ENCODE measurements at regions not wholly inside any gene's neighbourhood (a gene's known extent, or its start where the extent isn't known, plus 50 kb on each side); places are given as distances from the start of the nearest gene placed in this dataset.
"Not testable (repeated sequence)": the region's sequence is repeated elsewhere in the genome, so short reads cannot be mapped to it uniquely, and the experiment has no call there.

GRCh38 chr10:63052083-63052482 lies 81.0 kb upstream of the NRBF2 start:
- no peaks in the 10 kb centered on the region for H3K9me3 ChIP-seq (ENCODE audit: control insufficient read depth, insufficient read depth, low read depth, low read length)
- no peak overlapping the region for H3K4me3 ChIP-seq (ENCODE audit: low read depth, low read length)
- no peaks in the 10 kb centered on the region for H3K36me3 ChIP-seq (ENCODE audit: control insufficient read depth, insufficient read depth, low read length)
- no peak overlapping the region for H3K9ac ChIP-seq (ENCODE audit: low read length)
- no peaks in the 10 kb centered on the region for H3K27me3 ChIP-seq (ENCODE audit: control insufficient read depth, insufficient read depth, low read length)
- no peaks in the 10 kb centered on the region for H3K4me1 ChIP-seq (ENCODE audit: control insufficient read depth, insufficient read depth, low read length)
- H3K27ac ChIP-seq (ENCODE audit: low read depth, low read length), result no peak overlapping the region

DNA sequence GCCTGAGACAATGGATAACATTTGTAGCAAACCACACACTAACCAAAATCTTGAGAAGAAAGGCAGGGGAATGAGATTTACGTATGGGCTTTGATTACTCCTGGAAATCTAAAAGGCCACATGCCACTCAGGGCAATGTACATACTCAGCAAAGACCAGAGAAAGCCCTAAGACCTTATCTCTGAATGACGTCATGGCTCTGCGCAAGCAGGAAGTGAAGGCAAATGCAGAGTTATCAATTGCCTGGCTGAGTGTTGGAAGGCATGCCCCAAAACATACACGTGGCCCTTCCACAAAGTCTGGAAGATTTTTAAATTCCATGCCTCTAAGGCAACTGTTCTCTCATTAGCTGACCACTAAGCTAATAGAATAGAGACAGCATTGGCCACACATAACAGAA lies 90.9 kb upstream of the NRBF2 start:
- H3K4me3 ChIP-seq (ENCODE audit: low read depth, low read length), result no peak overlapping the region
- no peaks in the 10 kb centered on the region for H3K27me3 ChIP-seq (ENCODE audit: control insufficient read depth, insufficient read depth, low read length)

DNA sequence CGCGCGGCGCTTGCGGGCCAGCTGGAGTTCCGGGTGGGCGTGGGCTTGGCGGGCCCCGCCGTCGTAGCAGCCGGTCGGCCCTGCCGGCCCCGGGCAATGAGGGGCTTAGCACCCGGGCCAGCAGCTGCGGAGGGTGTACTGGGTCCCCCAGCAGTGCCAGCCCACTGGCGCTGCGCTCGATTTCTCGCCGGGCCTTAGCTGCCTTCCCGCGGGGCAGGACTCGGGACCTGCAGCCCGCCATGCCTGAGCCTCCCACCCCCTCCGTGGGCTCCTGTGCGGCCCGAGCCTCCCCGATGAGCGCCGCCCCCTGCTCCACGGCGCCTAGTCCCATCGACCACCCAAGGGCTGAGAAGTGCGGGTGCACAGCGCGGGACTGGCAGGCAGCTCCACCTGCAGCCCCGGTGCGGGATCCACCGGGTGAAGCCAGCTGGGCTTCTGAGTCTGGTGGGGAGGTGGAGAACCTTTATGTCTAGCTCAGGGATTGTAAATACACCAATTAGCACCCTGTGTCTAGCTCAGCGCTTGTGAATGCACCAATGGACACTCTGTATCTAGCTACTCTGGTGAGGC lies 99.4 kb upstream of the NRBF2 start:
- H3K27ac ChIP-seq (ENCODE audit: low read depth, low read length); H3K4me3 ChIP-seq (ENCODE audit: low read depth, low read length); H3K9ac ChIP-seq (ENCODE audit: low read length); H3K27me3 ChIP-seq (ENCODE audit: control insufficient read depth, insufficient read depth, low read length); H3K36me3 ChIP-seq (ENCODE audit: control insufficient read depth, insufficient read depth, low read length); H3K9me3 ChIP-seq (ENCODE audit: control insufficient read depth, insufficient read depth, low read depth, low read length); H3K4me1 ChIP-seq (ENCODE audit: control insufficient read depth, insufficient read depth, low read length): not testable (repeated sequence)

More for the DNA sequence above, 90.9 kb upstream of the NRBF2 start:
- H3K27ac ChIP-seq (ENCODE audit: low read depth, low read length), result no peak overlapping the region
- H3K9me3 ChIP-seq (ENCODE audit: control insufficient read depth, insufficient read depth, low read depth, low read length), result peaks cover 12% of the 10 kb centered on the region
- H3K36me3 ChIP-seq (ENCODE audit: control insufficient read depth, insufficient read depth, low read length), result no peaks in the 10 kb centered on the region
- H3K9ac ChIP-seq (ENCODE audit: low read length), result no peak overlapping the region
- H3K4me1 ChIP-seq (ENCODE audit: control insufficient read depth, insufficient read depth, low read length), result no peaks in the 10 kb centered on the region

DNA sequence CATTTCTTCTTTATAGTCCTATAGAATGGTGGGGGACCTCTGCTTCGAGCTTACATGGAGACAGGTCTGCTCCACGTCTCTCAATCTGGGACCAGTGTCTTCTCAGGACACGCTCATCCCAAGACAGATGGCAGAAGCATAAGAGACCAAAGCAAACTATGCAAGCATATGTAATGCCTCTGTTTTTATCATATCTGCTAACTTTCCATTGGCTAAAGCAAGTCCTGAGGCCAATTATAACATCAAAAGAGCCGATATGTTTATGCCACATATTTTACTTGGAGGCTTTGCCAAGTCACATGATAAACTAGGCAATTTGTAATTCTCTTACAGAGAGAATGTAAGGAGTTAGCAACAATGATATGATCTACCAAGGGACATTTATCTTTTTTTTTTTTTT lies 102.6 kb upstream of the NRBF2 start:
- Histone ChIP-seq H3K9ac (ENCODE audit: low read length) (no peak overlapping the region), H3K27me3 (ENCODE audit: control insufficient read depth, insufficient read depth, low read length) (no peaks in the 10 kb centered on the region)

DNA sequence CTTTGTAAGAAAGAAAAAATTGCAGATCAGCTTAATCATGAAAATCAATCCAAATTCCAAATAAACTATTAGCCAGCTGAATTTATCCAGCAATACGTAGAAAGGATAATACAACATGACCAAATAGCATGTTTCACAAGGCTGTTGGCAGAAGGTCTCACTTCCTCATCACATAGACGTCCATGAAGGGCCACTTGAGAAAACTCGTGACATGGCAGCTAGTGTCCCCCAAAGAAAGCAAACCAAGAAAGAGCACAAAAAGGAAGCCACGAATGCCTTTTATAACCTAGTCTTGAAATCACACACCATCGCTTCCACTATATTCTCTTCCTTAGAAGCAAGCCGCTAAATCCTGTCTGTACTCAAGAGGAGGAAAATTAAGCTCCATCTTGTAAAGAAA lies 105.6 kb upstream of the NRBF2 start:
- H3K27me3 ChIP-seq (ENCODE audit: control insufficient read depth, insufficient read depth, low read length), result no peaks in the 10 kb centered on the region
- no peaks in the 10 kb centered on the region for H3K9me3 ChIP-seq (ENCODE audit: control insufficient read depth, insufficient read depth, low read depth, low read length)
- no peak overlapping the region for H3K9ac ChIP-seq (ENCODE audit: low read length)
- H3K36me3 ChIP-seq (ENCODE audit: control insufficient read depth, insufficient read depth, low read length), result no peaks in the 10 kb centered on the region
- H3K4me3 ChIP-seq (ENCODE audit: low read depth, low read length), result no peak overlapping the region
- H3K27ac ChIP-seq (ENCODE audit: low read depth, low read length), result no peak overlapping the region
- H3K4me1 ChIP-seq (ENCODE audit: control insufficient read depth, insufficient read depth, low read length), result no peaks in the 10 kb centered on the region

More for the DNA sequence above, 102.6 kb upstream of the NRBF2 start:
- Histone ChIP-seq H3K36me3 (ENCODE audit: control insufficient read depth, insufficient read depth, low read length) (no peaks in the 10 kb centered on the region), H3K4me1 (ENCODE audit: control insufficient read depth, insufficient read depth, low read length) (no peaks in the 10 kb centered on the region), H3K9me3 (ENCODE audit: control insufficient read depth, insufficient read depth, low read depth, low read length) (peaks cover 4% of the 10 kb centered on the region; the same call in 1 of the 2 replicates), H3K27ac (ENCODE audit: low read depth, low read length) (no peak overlapping the region), H3K4me3 (ENCODE audit: low read depth, low read length) (no peak overlapping the region)

DNA sequence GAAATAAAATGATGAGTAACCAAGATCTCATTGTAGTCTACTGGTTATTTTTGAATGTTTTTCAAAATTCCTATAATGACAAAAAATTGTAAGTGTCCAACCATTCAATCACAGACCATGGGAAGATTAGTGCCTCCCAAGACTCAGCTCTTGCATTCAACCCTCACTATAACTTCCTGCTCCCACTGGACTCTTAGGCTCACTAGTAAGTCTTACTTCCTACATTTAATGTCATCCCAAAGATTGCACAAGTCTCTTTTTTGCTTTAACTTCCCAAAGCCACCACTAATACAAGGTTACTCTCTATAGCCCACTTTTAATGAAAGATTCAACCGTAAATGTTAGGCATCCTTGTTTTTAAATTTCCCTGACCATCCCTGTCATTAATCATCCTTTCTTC lies 111.9 kb upstream of the NRBF2 start:
- Histone ChIP-seq H3K4me3 (ENCODE audit: low read depth, low read length) (no peak overlapping the region), H3K36me3 (ENCODE audit: control insufficient read depth, insufficient read depth, low read length) (no peaks in the 10 kb centered on the region), H3K9me3 (ENCODE audit: control insufficient read depth, insufficient read depth, low read depth, low read length) (no peaks in the 10 kb centered on the region)

DNA sequence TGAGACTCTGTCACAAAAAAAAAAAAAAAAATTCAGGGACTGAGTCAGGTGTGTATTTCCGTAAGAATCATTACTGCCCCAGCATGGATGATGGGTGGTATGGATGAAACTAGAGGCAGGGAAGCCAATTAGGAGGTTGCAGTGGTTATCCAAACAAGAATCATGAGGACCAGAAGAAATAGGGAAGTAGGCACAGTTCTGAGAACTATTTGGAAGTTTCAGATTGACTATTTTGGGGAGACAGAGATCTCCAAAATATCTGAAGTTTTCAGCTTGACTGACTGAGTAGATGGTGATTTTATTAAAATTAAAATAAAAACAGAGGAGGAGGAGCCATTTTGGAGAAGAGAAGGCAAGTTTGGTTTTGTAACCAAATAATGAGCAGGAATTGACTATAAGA lies 119.4 kb upstream of the NRBF2 start:
- H3K9me3 ChIP-seq (ENCODE audit: control insufficient read depth, insufficient read depth, low read depth, low read length), result no peaks in the 10 kb centered on the region
- no peaks in the 10 kb centered on the region for H3K4me1 ChIP-seq (ENCODE audit: control insufficient read depth, insufficient read depth, low read length)
- H3K36me3 ChIP-seq (ENCODE audit: control insufficient read depth, insufficient read depth, low read length), result no peaks in the 10 kb centered on the region
- no peak overlapping the region for H3K27ac ChIP-seq (ENCODE audit: low read depth, low read length)
- H3K27me3 ChIP-seq (ENCODE audit: control insufficient read depth, insufficient read depth, low read length), result no peaks in the 10 kb centered on the region
- no peak overlapping the region for H3K9ac ChIP-seq (ENCODE audit: low read length)
- H3K4me3 ChIP-seq (ENCODE audit: low read depth, low read length), result no peak overlapping the region

More for the DNA sequence above, 111.9 kb upstream of the NRBF2 start:
- Histone ChIP-seq H3K9ac (ENCODE audit: low read length) (no peak overlapping the region), H3K4me1 (ENCODE audit: control insufficient read depth, insufficient read depth, low read length) (no peaks in the 10 kb centered on the region), H3K27me3 (ENCODE audit: control insufficient read depth, insufficient read depth, low read length) (no peaks in the 10 kb centered on the region), H3K27ac (ENCODE audit: low read depth, low read length) (no peak overlapping the region)

- Histone ChIP-seq H3K27me3 (ENCODE audit: control insufficient read depth, insufficient read depth, low read length) (no peaks in the 10 kb centered on the region), H3K9ac (ENCODE audit: low read length) (no peak overlapping the region), H3K27ac (ENCODE audit: low read depth, low read length) (no peak overlapping the region), H3K9me3 (ENCODE audit: control insufficient read depth, insufficient read depth, low read depth, low read length) (no peaks in the 10 kb centered on the region), H3K4me3 (ENCODE audit: low read depth, low read length) (no peak overlapping the region), H3K4me1 (ENCODE audit: control insufficient read depth, insufficient read depth, low read length) (no peaks in the 10 kb centered on the region), H3K36me3 (ENCODE audit: control insufficient read depth, insufficient read depth, low read length) (no peaks in the 10 kb centered on the region)
Measured at GRCh38 chr10:63012623-63013022, 120.5 kb upstream of the NRBF2 start.

- Histone ChIP-seq H3K27ac (ENCODE audit: low read depth, low read length) (no peak overlapping the region), H3K4me3 (ENCODE audit: low read depth, low read length) (no peak overlapping the region), H3K4me1 (ENCODE audit: control insufficient read depth, insufficient read depth, low read length) (no peaks in the 10 kb centered on the region), H3K9me3 (ENCODE audit: control insufficient read depth, insufficient read depth, low read depth, low read length) (no peaks in the 10 kb centered on the region), H3K27me3 (ENCODE audit: control insufficient read depth, insufficient read depth, low read length) (no peaks in the 10 kb centered on the region), H3K36me3 (ENCODE audit: control insufficient read depth, insufficient read depth, low read length) (no peaks in the 10 kb centered on the region), H3K9ac (ENCODE audit: low read length) (no peak overlapping the region)
Measured at GRCh38 chr10:63010203-63010602, 122.9 kb upstream of the NRBF2 start.

- no peaks in the 10 kb centered on the region for H3K4me1 ChIP-seq (ENCODE audit: control insufficient read depth, insufficient read depth, low read length)
- no peaks in the 10 kb centered on the region for H3K27me3 ChIP-seq (ENCODE audit: control insufficient read depth, insufficient read depth, low read length)
- no peak overlapping the region for H3K4me3 ChIP-seq (ENCODE audit: low read depth, low read length)
- H3K9ac ChIP-seq (ENCODE audit: low read length), result no peak overlapping the region
- no peak overlapping the region for H3K27ac ChIP-seq (ENCODE audit: low read depth, low read length)
- H3K9me3 ChIP-seq (ENCODE audit: control insufficient read depth, insufficient read depth, low read depth, low read length), result no peaks in the 10 kb centered on the region
- no peaks in the 10 kb centered on the region for H3K36me3 ChIP-seq (ENCODE audit: control insufficient read depth, insufficient read depth, low read length)
Measured at GRCh38 chr10:63008491-63008890, 124.6 kb upstream of the NRBF2 start.

- no peaks in the 10 kb centered on the region for H3K36me3 ChIP-seq (ENCODE audit: control insufficient read depth, insufficient read depth, low read length)
- H3K9ac ChIP-seq (ENCODE audit: low read length), result no peak overlapping the region
- H3K27me3 ChIP-seq (ENCODE audit: control insufficient read depth, insufficient read depth, low read length), result no peaks in the 10 kb centered on the region
- no peaks in the 10 kb centered on the region for H3K4me1 ChIP-seq (ENCODE audit: control insufficient read depth, insufficient read depth, low read length)
- no peaks in the 10 kb centered on the region for H3K9me3 ChIP-seq (ENCODE audit: control insufficient read depth, insufficient read depth, low read depth, low read length)
- H3K4me3 ChIP-seq (ENCODE audit: low read depth, low read length), result no peak overlapping the region
- no peak overlapping the region for H3K27ac ChIP-seq (ENCODE audit: low read depth, low read length)
Measured at GRCh38 chr10:63007112-63007511, 126.0 kb upstream of the NRBF2 start.

DNA sequence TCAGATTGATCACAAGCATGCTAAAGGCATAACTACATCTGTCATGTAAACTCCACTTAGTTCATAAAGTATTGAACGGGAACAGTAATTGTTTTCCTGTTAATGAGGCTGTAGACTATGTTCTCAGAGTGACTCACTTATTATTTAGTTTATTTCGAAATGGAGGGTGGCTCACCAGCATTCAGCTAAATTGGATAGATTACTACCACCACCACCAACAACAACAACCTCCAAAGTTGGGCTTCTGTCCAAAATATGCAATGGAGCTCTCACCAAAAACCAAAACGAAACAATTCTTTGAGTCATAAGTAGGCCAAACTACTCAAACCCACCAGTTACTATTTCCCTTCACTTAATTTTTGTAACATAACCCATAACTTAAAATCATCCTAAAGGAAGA lies 127.9 kb upstream of the NRBF2 start:
- Histone ChIP-seq H3K27ac (ENCODE audit: low read depth, low read length) (no peak overlapping the region), H3K36me3 (ENCODE audit: control insufficient read depth, insufficient read depth, low read length) (no peaks in the 10 kb centered on the region), H3K4me1 (ENCODE audit: control insufficient read depth, insufficient read depth, low read length) (no peaks in the 10 kb centered on the region), H3K9ac (ENCODE audit: low read length) (no peak overlapping the region), H3K9me3 (ENCODE audit: control insufficient read depth, insufficient read depth, low read depth, low read length) (no peaks in the 10 kb centered on the region), H3K27me3 (ENCODE audit: control insufficient read depth, insufficient read depth, low read length) (no peaks in the 10 kb centered on the region), H3K4me3 (ENCODE audit: low read depth, low read length) (no peak overlapping the region)
